Effector CD4-positive, alpha-beta T cell (primary cell): ENCODE measurements at regions not wholly inside any gene's neighbourhood (a gene's known extent, or its start where the extent isn't known, plus 50 kb on each side); places are given as distances from the start of the nearest gene placed in this dataset.
"Not testable (repeated sequence)": the region's sequence is repeated elsewhere in the genome, so short reads cannot be mapped to it uniquely, and the experiment has no call there.

ENCODE experiments used
- DNase-seq: peaks from one replicate; pipeline ENCODE4 v3.0.0-alpha.2; 2020

GRCh38 chrX:128582036-128582435 lies 529.8 kb upstream of the ACTRT1 start:
- no peak for DNase-seq

DNA sequence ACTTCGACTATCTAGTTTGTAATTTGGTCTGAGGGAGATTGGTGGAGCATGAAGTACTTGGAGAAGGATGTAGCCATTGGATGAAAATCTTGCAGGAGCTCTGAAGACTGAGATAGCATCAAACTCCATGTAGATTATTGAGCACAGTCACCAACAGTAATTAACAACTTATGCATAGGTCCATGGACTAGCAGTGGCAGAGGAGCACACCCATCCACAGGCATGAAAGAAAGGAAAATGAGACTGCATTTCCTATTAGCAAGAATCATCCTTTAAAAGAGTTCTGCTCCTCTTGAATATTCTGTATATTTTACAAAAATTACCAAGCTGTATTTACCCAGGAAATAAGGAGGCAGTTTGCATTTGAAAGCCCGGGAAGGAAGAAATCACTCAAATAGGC lies 529.4 kb upstream of the ACTRT1 start:
- no peak for DNase-seq

DNA sequence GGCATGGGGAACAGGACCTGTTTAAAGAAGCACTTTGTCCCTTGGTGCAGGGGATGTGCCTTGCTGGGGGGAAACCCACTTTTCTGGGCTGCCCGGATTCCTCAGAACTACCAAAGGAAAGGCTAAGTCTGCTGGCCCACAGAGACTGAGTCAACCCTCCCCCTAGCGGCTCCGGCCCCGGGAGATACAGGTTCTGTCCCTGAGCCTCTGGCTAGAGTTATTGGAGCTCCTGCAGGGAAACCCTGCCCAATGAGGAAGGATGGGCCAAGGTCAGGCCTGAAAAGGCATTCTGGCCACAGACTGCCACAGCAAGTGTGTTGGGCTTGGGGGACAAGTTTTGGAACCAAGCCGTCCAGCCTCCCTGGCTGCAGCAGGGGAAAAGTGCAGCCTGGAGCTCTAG lies 490.9 kb upstream of the ACTRT1 start:
- no peak for DNase-seq

GRCh38 chrX:128518508-128518907 lies 466.3 kb upstream of the ACTRT1 start:
- DNase-seq = no peak

DNA sequence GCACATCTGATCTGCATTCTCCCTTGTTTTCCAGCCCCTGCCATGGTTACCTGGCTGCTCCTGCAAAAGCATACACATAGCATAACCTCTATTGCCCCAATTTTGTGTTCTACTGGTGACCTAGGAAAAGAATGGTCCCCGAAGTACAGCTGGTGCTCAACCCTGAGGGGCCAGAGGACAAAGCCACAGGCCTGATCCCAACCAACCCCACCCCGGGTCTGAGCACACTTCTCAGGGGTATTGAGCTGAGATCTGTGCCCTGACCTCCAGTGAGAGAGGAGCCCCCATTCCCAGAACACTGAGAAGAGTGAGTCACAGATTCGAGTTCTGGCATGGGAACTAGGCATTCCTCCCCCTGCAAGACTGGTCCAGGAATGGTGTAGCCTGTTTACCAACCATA lies 465.5 kb upstream of the ACTRT1 start:
- DNase-seq = no peak

GRCh38 chrX:128504496-128504895 lies 452.3 kb upstream of the ACTRT1 start:
- no peak for DNase-seq

DNA sequence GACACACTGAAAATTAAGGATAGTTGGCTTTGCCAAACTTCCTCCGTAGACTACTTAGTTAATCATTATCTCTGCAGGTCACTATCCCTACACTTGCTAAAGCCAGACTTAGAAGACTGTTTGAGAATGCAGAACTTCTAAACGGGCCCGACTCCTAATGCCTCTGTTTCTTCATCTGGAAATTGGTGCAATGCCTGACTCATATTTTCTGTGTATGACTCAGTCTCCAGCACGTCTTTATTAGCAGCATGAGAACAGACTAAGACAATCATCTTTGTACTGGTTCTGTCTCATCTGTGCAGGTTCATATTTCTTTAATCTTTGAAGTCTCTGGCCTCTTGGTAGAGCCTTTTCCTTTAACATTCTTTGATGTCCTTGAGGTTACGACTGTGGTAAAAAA lies 411.9 kb upstream of the ACTRT1 start:
- no peak for DNase-seq

DNA sequence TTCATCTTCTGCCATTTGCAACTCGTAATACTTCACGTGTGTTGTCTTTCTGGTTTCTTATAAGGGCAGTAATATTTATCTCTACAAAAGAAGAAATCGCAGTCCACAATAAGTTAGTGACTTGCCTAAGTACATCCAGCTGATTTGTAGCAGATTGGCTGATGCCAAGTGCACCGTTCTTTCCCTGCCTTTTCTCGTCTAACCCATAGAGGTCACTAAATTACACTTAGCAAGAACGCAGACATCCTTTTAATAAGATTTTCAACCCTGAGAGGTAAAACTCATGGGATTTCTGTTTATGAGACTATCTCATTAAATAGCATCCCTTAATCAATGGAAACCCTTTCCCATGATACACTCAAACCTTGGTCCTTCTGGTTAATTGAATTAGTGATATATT lies 408.6 kb upstream of the ACTRT1 start:
- no peak for DNase-seq

DNA sequence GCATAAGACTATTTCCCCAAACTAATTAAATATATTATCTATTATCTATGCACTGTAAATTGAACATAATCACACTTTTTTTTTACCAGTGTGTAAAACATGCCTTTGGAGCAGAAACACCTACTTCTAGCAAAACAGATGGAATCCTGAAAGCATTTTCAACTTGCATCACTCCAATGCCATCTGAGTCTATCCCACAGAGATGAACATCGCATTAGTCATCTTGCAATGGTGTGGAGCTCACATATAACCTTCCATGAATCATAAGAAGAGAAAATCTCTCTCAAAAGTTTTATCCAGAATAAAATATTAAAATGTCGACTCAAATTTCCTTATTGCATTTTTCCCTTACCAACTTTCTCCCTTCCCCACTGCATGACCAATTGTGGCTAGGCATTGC lies 406.7 kb upstream of the ACTRT1 start:
- no peak for DNase-seq

- no peak for DNase-seq
Observed at GRCh38 chrX:128457674-128458073, 405.5 kb upstream of the ACTRT1 start.

- no peak for DNase-seq
Observed at GRCh38 chrX:128439159-128439558, 387.0 kb upstream of the ACTRT1 start.

- no peak for DNase-seq
Observed at GRCh38 chrX:128438082-128438481, 385.9 kb upstream of the ACTRT1 start.

DNA sequence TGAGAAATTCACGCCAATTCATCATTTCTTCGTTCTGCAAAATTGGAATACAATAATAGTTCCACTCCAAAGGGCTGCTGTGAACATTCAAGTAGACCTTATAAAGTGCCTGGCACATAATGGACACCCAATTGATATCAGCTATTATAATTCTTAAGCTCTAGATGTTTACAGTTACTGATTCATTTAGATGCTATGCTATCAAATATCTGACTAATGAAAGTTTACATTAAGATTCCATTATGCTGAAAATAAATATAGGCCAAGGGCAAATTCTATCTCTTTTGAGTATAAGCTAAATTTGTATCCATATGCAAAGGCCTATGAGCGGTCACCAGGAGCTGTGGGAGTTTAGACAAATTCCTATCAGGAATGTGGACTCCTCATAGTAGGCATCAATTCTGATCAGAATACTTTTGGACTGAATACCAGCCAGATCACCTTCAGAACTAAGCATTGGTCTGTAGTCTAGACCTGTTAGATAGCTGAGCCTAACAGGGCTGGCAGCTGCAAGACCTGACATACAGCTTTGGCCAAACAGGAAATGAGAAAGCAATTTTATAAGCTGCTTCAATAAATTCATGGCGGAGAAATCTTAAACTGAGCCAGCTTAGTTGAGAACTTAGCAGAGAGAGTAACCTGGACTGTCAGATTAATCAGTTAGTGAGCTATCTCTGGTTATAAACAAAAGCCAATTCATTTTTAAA lies 384.3 kb upstream of the ACTRT1 start:
- DNase-seq = no peak

DNA sequence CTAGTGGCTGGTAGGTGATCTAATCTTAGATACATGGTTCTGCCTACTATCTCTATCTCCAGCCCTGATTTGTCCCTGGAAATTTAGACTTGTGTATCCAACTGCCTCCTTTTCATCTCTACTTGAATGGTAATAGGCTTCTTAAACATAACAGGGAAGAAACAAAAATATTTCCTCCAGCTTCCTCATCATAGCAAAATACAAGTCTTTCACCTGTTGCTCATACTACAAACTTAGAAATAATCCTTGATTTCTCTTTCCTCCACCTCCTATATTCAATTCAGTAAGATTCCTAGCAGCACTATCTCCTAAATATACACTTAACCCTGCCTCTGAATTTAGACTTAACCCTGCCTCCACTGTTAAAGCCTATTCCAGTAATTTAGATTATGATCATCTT lies 373.3 kb upstream of the ACTRT1 start:
- DNase-seq = no peak

DNA sequence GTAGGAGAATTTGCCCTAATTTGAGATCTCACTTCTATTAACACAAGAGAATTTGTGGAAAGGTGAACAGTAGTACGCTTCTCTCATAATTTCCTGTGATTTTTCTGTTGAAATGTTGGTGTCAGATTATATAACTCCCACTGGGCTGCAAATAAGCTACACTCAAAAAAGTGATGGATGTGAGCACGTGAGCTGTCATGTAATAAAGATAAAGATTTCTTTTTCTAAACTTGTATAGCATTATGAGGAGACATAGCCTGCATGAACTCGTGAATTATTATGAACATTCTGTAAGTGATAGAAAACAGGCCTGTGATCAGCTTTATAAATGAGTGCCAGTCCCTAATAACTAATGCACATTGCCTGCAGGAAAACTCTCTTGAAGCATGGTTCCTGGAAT lies 356.6 kb upstream of the ACTRT1 start:
- DNase-seq = no peak

GRCh38 chrX:128396601-128397000 lies 344.4 kb upstream of the ACTRT1 start:
- no peak for DNase-seq

- DNase-seq = not testable (repeated sequence)
Observed at GRCh38 chrX:128383846-128384245, 331.6 kb upstream of the ACTRT1 start.

DNA sequence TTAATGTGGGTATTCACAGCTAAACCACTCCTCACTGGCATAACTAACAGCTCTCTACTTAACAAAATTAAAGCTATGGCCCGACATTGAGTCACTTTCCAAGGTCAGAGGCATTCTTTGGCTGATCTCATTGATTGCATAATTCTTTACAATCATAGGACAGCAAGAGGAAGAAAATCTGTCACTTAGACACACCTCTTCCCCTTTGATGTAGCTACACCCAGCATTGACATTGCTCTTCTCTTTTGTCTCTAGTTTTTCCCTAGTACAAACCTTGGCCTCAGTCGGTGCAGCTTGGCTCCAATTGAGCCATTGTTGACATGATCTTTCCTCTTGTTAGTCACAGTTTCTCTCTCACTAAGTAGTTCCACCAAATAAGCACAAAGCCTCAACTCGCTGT lies 313.3 kb upstream of the ACTRT1 start:
- no peak for DNase-seq

- DNase-seq = no peak
Observed at GRCh38 chrX:128335671-128336070, 283.5 kb upstream of the ACTRT1 start.

GRCh38 chrX:128334821-128335220 lies 282.6 kb upstream of the ACTRT1 start:
- no peak for DNase-seq

DNA sequence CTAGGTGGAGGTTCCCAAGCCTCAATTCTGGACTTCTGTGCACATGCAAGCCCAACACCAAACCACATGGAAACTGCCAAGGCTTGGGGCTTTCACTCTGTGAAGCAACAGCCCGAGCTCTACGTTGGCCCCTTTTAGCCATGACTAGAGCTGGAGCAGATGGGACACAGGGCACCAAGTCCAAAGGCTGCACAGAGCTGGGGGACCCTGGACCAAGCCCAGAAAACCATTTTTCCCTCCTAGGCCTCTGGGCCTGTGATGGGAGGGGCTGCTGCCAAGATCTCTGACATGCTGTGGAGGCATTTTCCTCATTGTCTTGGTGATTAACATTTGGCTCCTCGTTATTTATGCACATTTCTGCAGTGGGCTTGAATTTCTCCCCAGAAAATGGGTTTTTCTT lies 258.7 kb upstream of the ACTRT1 start:
- no peak for DNase-seq

GRCh38 chrX:128309311-128309710 lies 257.1 kb upstream of the ACTRT1 start:
- DNase-seq = no peak

DNA sequence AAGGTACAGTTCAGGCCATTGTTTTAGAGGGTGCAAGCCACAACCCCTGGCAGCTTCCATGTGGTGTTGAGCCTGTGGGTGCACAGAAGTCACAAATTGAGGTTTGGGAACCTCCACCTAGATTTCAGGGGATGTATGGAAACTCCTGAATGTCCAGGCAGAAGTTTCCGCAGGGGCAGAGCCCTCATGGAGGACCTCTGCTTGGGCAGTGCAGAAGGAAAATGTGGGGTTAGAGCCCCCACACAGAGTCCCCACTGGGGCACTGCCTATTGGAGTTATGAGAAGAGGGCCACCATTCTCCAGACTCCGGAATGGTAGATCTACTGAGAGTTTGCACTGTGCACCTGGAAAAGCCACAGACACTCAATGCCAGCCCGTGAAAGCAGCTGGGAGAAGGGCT lies 242.0 kb upstream of the ACTRT1 start:
- DNase-seq = no peak

GRCh38 chrX:128287693-128288092 lies 235.5 kb upstream of the ACTRT1 start:
- DNase-seq = no peak

- DNase-seq = no peak
Observed at GRCh38 chrX:128250621-128251020, 198.4 kb upstream of the ACTRT1 start.

- no peak for DNase-seq
Observed at GRCh38 chrX:128216364-128216763, 164.2 kb upstream of the ACTRT1 start.
